Endothelial cell of umbilical vein (primary cell): ENCODE measurements at regions not wholly inside any gene's neighbourhood (a gene's known extent, or its start where the extent isn't known, plus 50 kb on each side); places are given as distances from the start of the nearest gene placed in this dataset.

Source experiments
- BruUV-seq: library from RNA; stranded (reverse); fragments of 400-500 nt; replicated peaks from 2 replicates; lab custom pipeline; 2021; lab: Mats Ljungman, UMichigan
- CTCF ChIA-PET: fragments of 300-600, 350-600 bp; sonication (Branson Sonifier 250); formaldehyde crosslinking; loops from one replicate; lab custom pipeline; 2021; ENCODE audit warnings: antibody characterized with exemption, inconsistent platforms; lab: Charles Lee
- POLR2A ChIA-PET: fragments of 300-600, 350-600 bp; sonication (Branson Sonifier 250); formaldehyde crosslinking; loops from one replicate; lab custom pipeline; 2021; ENCODE audit warnings: antibody characterized with exemption, inconsistent platforms; lab: Charles Lee
- DNase-seq: peaks from one replicate; pipeline ENCODE4 v3.0.0-alpha.2; 2011; ENCODE audit warnings: low read depth, low spot score
- FAIRE-seq: peaks from 2 replicates; lab custom pipeline; 2011; peaks lifted over from hg19 to GRCh38; lab: Jason Lieb, UNC
- H2AFZ ChIP-seq: 2 replicates; pipeline ENCODE4 v1.6.0; 2012; ENCODE audit warnings: low read depth, low read length, control low read depth, inconsistent platforms
- H3K27ac ChIP-seq: 2 replicates; pipeline ENCODE4 v1.5.1; 2011; ENCODE audit warnings: low read depth, mild to moderate bottlenecking, control low read depth, low read length, moderate library complexity; ENCODE audit not compliant: insufficient read depth
- H3K27me3 ChIP-seq, 2 experiments: 2 replicates each; pipeline versions ENCODE4 v1.6.0 to v1.6.1; 2011; ENCODE audit warnings: low read length in 2 of 2, mixed read lengths in 1 of 2; ENCODE audit not compliant: control insufficient read depth in 2 of 2, insufficient read depth in 2 of 2
- H3K36me3 ChIP-seq, 2 experiments: 2 replicates in 1 of 2; 3 replicates in 1 of 2; pipeline ENCODE4 v1.5.1; 2011; ENCODE audit warnings: low read length in 2 of 2, mild to moderate bottlenecking in 1 of 2, moderate library complexity in 1 of 2; ENCODE audit not compliant: control insufficient read depth in 2 of 2, insufficient read depth in 2 of 2; ENCODE audit errors: extremely low read depth in 1 of 2
- H3K4me1 ChIP-seq: 3 replicates; pipeline ENCODE4 v1.5.1; 2011; ENCODE audit warnings: mild to moderate bottlenecking, low read length; ENCODE audit not compliant: control insufficient read depth, insufficient read depth; ENCODE audit errors: extremely low read depth
- H3K4me2 ChIP-seq: 2 replicates; pipeline ENCODE4 v1.6.1; 2011; ENCODE audit warnings: low read length, control low read depth, mixed read lengths; ENCODE audit not compliant: insufficient read depth
- H3K4me3 ChIP-seq, 3 experiments: fragments of 200-600 bp in 1 of 3; sonication (generic), shearing (Covaris generic) in 1 of 3; replicated peaks in 1 of 3; 2 replicates each; pipeline ENCODE4 v1.5.1; 2011 to 2016; ENCODE audit warnings: control low read depth in 3 of 3, low read length in 3 of 3, mild to moderate bottlenecking in 2 of 3, inconsistent platforms in 1 of 3, low read depth in 1 of 3, moderate library complexity in 1 of 3; ENCODE audit not compliant: insufficient read depth in 1 of 3
- H3K79me2 ChIP-seq: 2 replicates; pipeline ENCODE4 v1.6.0; 2012; ENCODE audit warnings: low read length, inconsistent platforms; ENCODE audit not compliant: control insufficient read depth, insufficient read depth
- H3K9ac ChIP-seq: replicated peaks from 2 replicates; pipeline ENCODE3; 2011; ENCODE audit warnings: low read length, control low read depth; ENCODE audit not compliant: insufficient read depth; ENCODE audit errors: extremely low read depth
- H3K9me1 ChIP-seq: replicated peaks from 3 replicates; pipeline ENCODE4 v1.6.0; 2011; ENCODE audit warnings: mild to moderate bottlenecking, low read length; ENCODE audit not compliant: control insufficient read depth, insufficient read depth; ENCODE audit errors: extremely low read depth
- H3K9me3 ChIP-seq: replicated peaks from 2 replicates; pipeline ENCODE4 v1.5.1; 2012; ENCODE audit warnings: low read length, inconsistent platforms; ENCODE audit not compliant: control insufficient read depth, insufficient read depth
- H4K20me1 ChIP-seq: replicated peaks from 2 replicates; pipeline ENCODE3; 2011; ENCODE audit warnings: mild to moderate bottlenecking, low read length; ENCODE audit not compliant: control insufficient read depth, insufficient read depth; ENCODE audit errors: extremely low read depth
- EZH2 ChIP-seq: IDR thresholded peaks from 2 replicates; pipeline ENCODE4 v1.6.1; 2012; ENCODE audit warnings: borderline replicate concordance, low read depth, mild to moderate bottlenecking, moderate library complexity, low read length, inconsistent platforms; ENCODE audit not compliant: severe bottlenecking
- FOS ChIP-seq: IDR thresholded peaks from 2 replicates; pipeline ENCODE4 v1.6.1; 2011; ENCODE audit warnings: mild to moderate bottlenecking, low read length, moderate library complexity, borderline replicate concordance; ENCODE audit not compliant: insufficient read depth
- GATA2 ChIP-seq: IDR thresholded peaks from 2 replicates; pipeline ENCODE4 v1.7.0; 2011; ENCODE audit warnings: low read depth, mild to moderate bottlenecking, moderate library complexity, mixed read lengths, low read length; ENCODE audit not compliant: insufficient read length, insufficient read depth
- JUN ChIP-seq: IDR thresholded peaks from 2 replicates; pipeline ENCODE4 v1.6.1; 2011; ENCODE audit warnings: borderline replicate concordance, low read depth; ENCODE audit not compliant: insufficient read length, insufficient read depth
- MYC ChIP-seq: IDR thresholded peaks from one replicate; pipeline ENCODE4 v1.6.1; 2011; ENCODE audit warnings: mild to moderate bottlenecking, low read depth, low read length
- POLR2A ChIP-seq: IDR thresholded peaks from 2 replicates; pipeline ENCODE4 v1.6.1; 2012; ENCODE audit warnings: low read depth, mild to moderate bottlenecking, control low read depth, low read length
- POLR2AphosphoS5 ChIP-seq: IDR thresholded peaks from 2 replicates; pipeline ENCODE4 v1.6.1; 2012; ENCODE audit warnings: low read depth, mild to moderate bottlenecking, control low read depth, low read length, moderate library complexity; ENCODE audit not compliant: insufficient read depth
- dilution Hi-C: fragments of 300-500 bp; cut with MboI; formaldehyde crosslinking; loops from one replicate; pipeline ENCODE4 v1.15.0; 2019; ENCODE audit warnings: low sequenced_read_pairs; ENCODE audit not compliant: extremely low pct_ligation_motif_present
- intact Hi-C: fragments of 100-400 bp; cut with micrococcal nuclease; formaldehyde crosslinking; loops from one replicate; pipeline ENCODE4 v1.10.0; 2022
- TF ChIP-seq, protein P1 (sequence below), 2 donors: IDR thresholded peaks; 1 replicate in 1 of 2; 2 replicates in 1 of 2; pipeline ENCODE4 v1.5.1; 2011; ENCODE audit warnings: low read length in 2 of 2, mild to moderate bottlenecking in 2 of 2, moderate library complexity in 2 of 2, control low read depth in 1 of 2, inconsistent platforms in 1 of 2, low read depth in 1 of 2; ENCODE audit not compliant: insufficient read depth in 1 of 2; ENCODE audit errors: extremely low read depth in 1 of 2
- TF ChIP-seq, protein P2 (sequence below): IDR thresholded peaks from 2 replicates; pipeline ENCODE4 v1.6.1; 2011; ENCODE audit not compliant: insufficient read depth, insufficient read length

DNA sequence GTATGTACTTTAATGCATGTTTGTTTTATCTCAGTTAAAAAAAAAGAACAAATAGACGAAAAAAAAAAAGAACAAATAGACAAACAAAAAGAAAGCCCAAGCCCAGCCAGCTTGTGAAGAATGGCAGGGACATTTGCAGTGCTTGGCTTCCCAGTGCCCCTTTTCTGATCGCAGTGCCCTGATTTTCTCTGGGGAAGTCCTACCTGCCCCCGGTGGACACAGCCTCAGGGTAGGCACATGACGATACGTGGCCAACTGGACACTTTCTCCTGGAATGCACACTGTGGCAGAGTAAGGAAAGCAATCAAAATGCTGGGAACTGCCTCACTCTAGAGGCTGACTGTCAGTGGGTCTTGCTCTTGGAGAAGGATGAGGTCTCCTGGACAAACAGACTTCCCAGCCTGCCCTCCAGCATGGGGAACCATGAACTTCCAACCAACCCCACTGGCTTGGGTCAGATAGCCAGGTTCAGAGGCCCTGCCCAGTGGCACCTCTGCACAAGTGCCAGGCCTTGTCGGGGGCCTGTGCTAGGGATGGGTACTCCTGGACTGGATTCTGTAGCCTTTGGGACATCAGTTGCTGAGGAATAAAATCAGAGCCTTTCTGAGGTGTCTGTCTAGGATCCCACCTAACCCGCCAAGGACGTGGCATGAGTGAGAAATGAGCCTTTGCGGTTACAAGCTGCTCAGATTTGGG is 76.7 kb downstream of the INHBB start:
- TF ChIP-seq MYC, result no peak
- TF ChIP-seq, protein P1, sequence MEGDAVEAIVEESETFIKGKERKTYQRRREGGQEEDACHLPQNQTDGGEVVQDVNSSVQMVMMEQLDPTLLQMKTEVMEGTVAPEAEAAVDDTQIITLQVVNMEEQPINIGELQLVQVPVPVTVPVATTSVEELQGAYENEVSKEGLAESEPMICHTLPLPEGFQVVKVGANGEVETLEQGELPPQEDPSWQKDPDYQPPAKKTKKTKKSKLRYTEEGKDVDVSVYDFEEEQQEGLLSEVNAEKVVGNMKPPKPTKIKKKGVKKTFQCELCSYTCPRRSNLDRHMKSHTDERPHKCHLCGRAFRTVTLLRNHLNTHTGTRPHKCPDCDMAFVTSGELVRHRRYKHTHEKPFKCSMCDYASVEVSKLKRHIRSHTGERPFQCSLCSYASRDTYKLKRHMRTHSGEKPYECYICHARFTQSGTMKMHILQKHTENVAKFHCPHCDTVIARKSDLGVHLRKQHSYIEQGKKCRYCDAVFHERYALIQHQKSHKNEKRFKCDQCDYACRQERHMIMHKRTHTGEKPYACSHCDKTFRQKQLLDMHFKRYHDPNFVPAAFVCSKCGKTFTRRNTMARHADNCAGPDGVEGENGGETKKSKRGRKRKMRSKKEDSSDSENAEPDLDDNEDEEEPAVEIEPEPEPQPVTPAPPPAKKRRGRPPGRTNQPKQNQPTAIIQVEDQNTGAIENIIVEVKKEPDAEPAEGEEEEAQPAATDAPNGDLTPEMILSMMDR (IDR thresholded peaks at IDR 0.05; ENCODE audit: extremely low read depth in 1 of 2, insufficient read depth in 1 of 2, low read depth in 1 of 2, low read length in 2 of 2), result no peak
- TF ChIP-seq, protein P2, sequence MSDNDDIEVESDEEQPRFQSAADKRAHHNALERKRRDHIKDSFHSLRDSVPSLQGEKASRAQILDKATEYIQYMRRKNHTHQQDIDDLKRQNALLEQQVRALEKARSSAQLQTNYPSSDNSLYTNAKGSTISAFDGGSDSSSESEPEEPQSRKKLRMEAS, result no peak
- no peak for TF ChIP-seq EZH2
- no peak for TF ChIP-seq POLR2AphosphoS5
- no peak for TF ChIP-seq GATA2
- TF ChIP-seq JUN, result no peak
- TF ChIP-seq FOS, result no peak
- no peak for TF ChIP-seq POLR2A
- CTCF ChIA-PET, result interaction anchor here (1.5 kb wide), 1 partner anchor 18 kb away, joined by 4 read pairs; no protein-coding TSS in a partner anchor
- no peak for FAIRE-seq

More for the DNA sequence above, 76.7 kb downstream of the INHBB start:
- Histone ChIP-seq H3K27ac (no peak overlapping the region), H3K9ac (no peak overlapping the region), H3K36me3 (no peaks in the 10 kb centered on the region), H3K9me1 (no peaks in the 10 kb centered on the region), H3K9me3 (no peaks in the 10 kb centered on the region), H3K4me2 (no peak overlapping the region), H3K27me3 (peaks cover 7% of the 10 kb centered on the region in 2 experiments), H3K79me2 (no peaks in the 10 kb centered on the region), H3K4me3 (no peak overlapping the region), H2AFZ (no peak overlapping the region), H4K20me1 (no peaks in the 10 kb centered on the region), H3K4me1 (no peaks in the 10 kb centered on the region)
- dilution Hi-C loops, result no loop called here
- no TSS peak for BruUV-seq
- DNase-seq, result no peak
- POLR2A ChIA-PET, result no interaction called here
- intact Hi-C loops, result no loop called here
